Tibial nerve (tissue), 4 donors: ENCODE measurements at regions not wholly inside any gene's neighbourhood (a gene's known extent, or its start where the extent isn't known, plus 50 kb on each side); places are given as distances from the start of the nearest gene placed in this dataset.

ENCODE experiments used
- EP300 ChIP-seq, 2 donors: sonication (generic); formaldehyde crosslinking; IDR thresholded peaks; one replicate each; pipeline ENCODE4 v1.6.1; 2017; ENCODE audit warnings: antibody characterized with exemption in 2 of 2, mild to moderate bottlenecking in 1 of 2
- POLR2A ChIP-seq, 2 donors: fragments of 450-650 bp; IDR thresholded peaks; one replicate each; pipeline ENCODE4 v1.6.1; 2017; ENCODE audit warnings: antibody characterized with exemption in 2 of 2, mild to moderate bottlenecking in 2 of 2, moderate library complexity in 2 of 2
- TF ChIP-seq, protein P1 (sequence below), 5 experiments: fragments of 200-600 bp in 3 of 5; fragments of 450-650 bp in 2 of 5; sonication (generic) in 3 of 5; IDR thresholded peaks; one replicate each; pipeline ENCODE4 v1.5.1; 2016 to 2019; ENCODE audit warnings: antibody characterized with exemption in 5 of 5, mild to moderate bottlenecking in 3 of 5, moderate library complexity in 2 of 5

DNA sequence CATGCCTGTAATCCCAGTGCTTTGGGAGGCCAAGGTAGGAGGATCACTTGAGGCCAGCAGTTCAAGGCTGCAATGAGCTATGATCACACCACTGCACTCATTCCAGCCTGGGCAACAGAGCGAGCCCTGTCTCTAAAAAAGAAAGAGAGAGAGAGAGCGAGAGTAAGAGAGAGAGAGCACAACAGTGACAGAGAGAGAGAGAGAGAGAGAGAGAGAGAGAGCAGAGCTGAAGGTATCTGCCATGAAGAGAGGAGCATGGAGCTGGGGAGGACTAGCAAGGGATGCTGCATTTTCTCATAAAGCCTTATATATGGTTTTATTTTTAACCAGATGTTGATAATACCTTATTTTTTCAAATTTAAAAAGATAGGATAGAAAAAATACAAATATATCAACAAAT lies 84.5 kb upstream of the RNF32 start:
- TF ChIP-seq, protein P1, sequence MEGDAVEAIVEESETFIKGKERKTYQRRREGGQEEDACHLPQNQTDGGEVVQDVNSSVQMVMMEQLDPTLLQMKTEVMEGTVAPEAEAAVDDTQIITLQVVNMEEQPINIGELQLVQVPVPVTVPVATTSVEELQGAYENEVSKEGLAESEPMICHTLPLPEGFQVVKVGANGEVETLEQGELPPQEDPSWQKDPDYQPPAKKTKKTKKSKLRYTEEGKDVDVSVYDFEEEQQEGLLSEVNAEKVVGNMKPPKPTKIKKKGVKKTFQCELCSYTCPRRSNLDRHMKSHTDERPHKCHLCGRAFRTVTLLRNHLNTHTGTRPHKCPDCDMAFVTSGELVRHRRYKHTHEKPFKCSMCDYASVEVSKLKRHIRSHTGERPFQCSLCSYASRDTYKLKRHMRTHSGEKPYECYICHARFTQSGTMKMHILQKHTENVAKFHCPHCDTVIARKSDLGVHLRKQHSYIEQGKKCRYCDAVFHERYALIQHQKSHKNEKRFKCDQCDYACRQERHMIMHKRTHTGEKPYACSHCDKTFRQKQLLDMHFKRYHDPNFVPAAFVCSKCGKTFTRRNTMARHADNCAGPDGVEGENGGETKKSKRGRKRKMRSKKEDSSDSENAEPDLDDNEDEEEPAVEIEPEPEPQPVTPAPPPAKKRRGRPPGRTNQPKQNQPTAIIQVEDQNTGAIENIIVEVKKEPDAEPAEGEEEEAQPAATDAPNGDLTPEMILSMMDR (IDR thresholded peaks at IDR 0.05): no peak
- TF ChIP-seq EP300 (IDR thresholded peaks at IDR 0.05): no peak
- no peak for TF ChIP-seq POLR2A (IDR thresholded peaks at IDR 0.05)
